Neural progenitor cell (in vitro differentiated cells): ENCODE measurements at regions not wholly inside any gene's neighbourhood (a gene's known extent, or its start where the extent isn't known, plus 50 kb on each side); places are given as distances from the start of the nearest gene placed in this dataset.

Experiments used
- DNase-seq: peaks from one replicate; pipeline ENCODE4 v3.0.0-alpha.2; 2016; ENCODE audit warnings: low spot score
- H2AFZ ChIP-seq: fragments of 200-600 bp; sonication (generic); replicated peaks from 2 replicates; pipeline ENCODE4 v1.6.1; 2016; ENCODE audit warnings: antibody characterized with exemption
- H3F3A ChIP-seq: fragments of 200-600 bp; sonication (generic); 2 replicates; pipeline ENCODE4 v1.6.1; 2016; ENCODE audit warnings: antibody characterized with exemption, low read depth
- H3K27ac ChIP-seq: fragments of 200-600 bp; sonication (generic); 2 replicates; pipeline ENCODE4 v1.5.1; 2016; ENCODE audit warnings: mild to moderate bottlenecking
- H3K27me3 ChIP-seq: fragments of 200-600 bp; sonication (generic); 2 replicates; pipeline ENCODE4 v1.6.1; 2016; ENCODE audit warnings: mild to moderate bottlenecking, moderate library complexity
- H3K36me3 ChIP-seq: fragments of 200-600 bp; sonication (generic); 2 replicates; pipeline ENCODE4 v1.5.1; 2016
- H3K4me1 ChIP-seq: fragments of 200-600 bp; sonication (generic); 2 replicates; pipeline ENCODE4 v1.6.1; 2016; ENCODE audit warnings: mixed run types
- H3K4me2 ChIP-seq: fragments of 200-600 bp; sonication (generic); 2 replicates; pipeline ENCODE4 v1.6.1; 2016
- H3K4me3 ChIP-seq: fragments of 200-600 bp; sonication (generic); 2 replicates; pipeline ENCODE4 v1.5.1; 2016
- H3K79me2 ChIP-seq: fragments of 200-600 bp; sonication (generic); 2 replicates; pipeline ENCODE4 v1.6.1; 2016; ENCODE audit warnings: low read depth
- H3K9ac ChIP-seq: fragments of 200-600 bp; sonication (generic); 2 replicates; pipeline ENCODE4 v1.6.1; 2016
- H3K9me3 ChIP-seq: fragments of 200-600 bp; sonication (generic); 2 replicates; pipeline ENCODE4 v1.5.1; 2016; ENCODE audit warnings: low read depth
- H4K20me1 ChIP-seq: fragments of 200-600 bp; sonication (generic); 2 replicates; pipeline ENCODE4 v1.6.1; 2016; ENCODE audit warnings: low read depth
- H3K27ac Mint-ChIP-seq: 3 replicates; pipeline ENCODE4 v1.8.0; 2021; ENCODE audit warnings: mixed read lengths
- H3K27me3 Mint-ChIP-seq: 2 replicates; pipeline ENCODE4 v1.8.0; 2022; ENCODE audit warnings: low read depth, mild to moderate bottlenecking, inconsistent platforms, moderate library complexity, mixed read lengths; ENCODE audit not compliant: insufficient read depth
- H3K36me3 Mint-ChIP-seq: 3 replicates; pipeline ENCODE4 v1.8.0; 2021; ENCODE audit warnings: mixed read lengths
- H3K4me1 Mint-ChIP-seq: 3 replicates; pipeline ENCODE4 v1.8.0; 2021; ENCODE audit warnings: mixed read lengths
- H3K4me3 Mint-ChIP-seq: 3 replicates; pipeline ENCODE4 v1.8.0; 2021; ENCODE audit warnings: mild to moderate bottlenecking, moderate library complexity, mixed read lengths
- H3K9me3 Mint-ChIP-seq: 3 replicates; pipeline ENCODE4 v1.8.0; 2020; ENCODE audit warnings: mixed read lengths
- CTCF ChIP-seq: fragments of 200-600 bp; sonication (generic); IDR thresholded peaks from 2 replicates; pipeline ENCODE4 v1.5.1; 2017; ENCODE audit warnings: antibody characterized with exemption, mild to moderate bottlenecking
- EZH2 ChIP-seq: fragments of 200-600 bp; sonication (generic); IDR thresholded peaks from 2 replicates; pipeline ENCODE4 v1.6.1; 2017; ENCODE audit warnings: antibody characterized with exemption, mild to moderate bottlenecking, moderate library complexity
- EZH2phosphoT487 ChIP-seq: fragments of 200-600 bp; sonication (generic); IDR thresholded peaks from 2 replicates; pipeline ENCODE4 v1.6.1; 2017; ENCODE audit warnings: antibody characterized with exemption

DNA sequence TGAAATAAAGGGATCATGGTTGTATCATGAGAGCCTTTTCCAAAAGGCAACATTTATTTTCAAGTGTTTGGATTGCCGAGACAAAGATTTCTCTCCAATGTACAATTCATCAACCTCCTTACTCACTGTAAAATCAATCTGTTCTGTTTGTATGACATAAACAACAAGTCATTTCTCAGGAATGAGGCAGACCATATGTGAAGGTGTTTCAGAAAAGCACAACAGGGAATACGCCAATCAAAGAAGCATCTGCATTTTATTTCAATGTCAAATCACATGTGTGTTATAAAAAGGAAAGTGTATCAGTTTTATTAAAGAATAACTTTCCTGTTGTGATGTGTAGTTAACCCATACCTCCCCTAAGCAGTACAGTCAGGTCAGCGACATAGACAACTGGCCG, 653.7 kb downstream of the TFAP2A start:
- Histone ChIP-seq H3K9me3 (no peaks in the 10 kb centered on the region), H4K20me1 (no peaks in the 10 kb centered on the region), H3K36me3 (no peaks in the 10 kb centered on the region), H3K9ac (no peak overlapping the region), H3F3A (no peaks in the 10 kb centered on the region), H3K4me3 (no peak overlapping the region), H3K27me3 (no peaks in the 10 kb centered on the region), H2AFZ (no peak overlapping the region), H3K4me1 (peaks cover 4% of the 10 kb centered on the region), H3K27ac (no peak overlapping the region), H3K4me2 (no peak overlapping the region), H3K79me2 (no peaks in the 10 kb centered on the region)
- no peak overlapping the region for H3K27ac Mint-ChIP-seq
- no peak overlapping the region for H3K4me3 Mint-ChIP-seq
- H3K36me3 Mint-ChIP-seq = no peaks in the 10 kb centered on the region
- peaks cover 4% of the 10 kb centered on the region for H3K27me3 Mint-ChIP-seq
- DNase-seq = no peak
- TF ChIP-seq EZH2 = no peak
- TF ChIP-seq CTCF = no peak
- TF ChIP-seq EZH2phosphoT487 = no peak
- no peaks in the 10 kb centered on the region for H3K9me3 Mint-ChIP-seq
- no peaks in the 10 kb centered on the region for H3K4me1 Mint-ChIP-seq

GRCh38 chr6:9754515-9754914, 660.4 kb downstream of the TFAP2A start:
- Mint-ChIP-seq H3K27ac (no peak overlapping the region), H3K4me1 (no peaks in the 10 kb centered on the region)
- no peak for DNase-seq

DNA sequence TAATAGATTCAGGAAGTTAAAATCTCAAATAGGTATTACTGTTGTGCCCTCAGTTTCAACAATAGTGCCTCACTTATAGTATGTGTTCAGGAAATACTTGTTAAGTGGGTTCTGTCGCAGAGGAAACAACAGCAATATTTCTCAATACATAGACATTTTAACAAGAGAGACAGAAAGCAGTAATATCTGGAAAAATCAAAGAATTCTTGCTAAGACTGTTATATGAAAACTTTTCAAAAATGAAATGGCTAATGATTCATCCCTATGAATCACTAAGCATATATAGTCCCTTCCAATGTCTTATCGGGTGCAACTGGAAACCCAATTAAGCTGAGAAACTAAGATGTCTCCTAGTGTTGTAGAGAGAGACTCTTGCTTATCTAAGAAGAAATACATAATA, 668.9 kb downstream of the TFAP2A start:
- H3K27me3 Mint-ChIP-seq = peaks cover 3% of the 10 kb centered on the region
- no peaks in the 10 kb centered on the region for H3K36me3 Mint-ChIP-seq
- Histone ChIP-seq H3K4me3 (no peak overlapping the region), H4K20me1 (no peaks in the 10 kb centered on the region), H3K4me2 (no peak overlapping the region), H3K9me3 (no peaks in the 10 kb centered on the region), H3K4me1 (no peaks in the 10 kb centered on the region), H3K9ac (no peak overlapping the region), H3K27ac (no peak overlapping the region), H3F3A (no peaks in the 10 kb centered on the region), H3K27me3 (no peaks in the 10 kb centered on the region), H3K36me3 (no peaks in the 10 kb centered on the region), H2AFZ (no peak overlapping the region), H3K79me2 (no peaks in the 10 kb centered on the region)
- H3K9me3 Mint-ChIP-seq = peaks cover 1% of the 10 kb centered on the region
- DNase-seq = no peak
- H3K4me3 Mint-ChIP-seq = no peak overlapping the region
- H3K27ac Mint-ChIP-seq = no peak overlapping the region
- TF ChIP-seq EZH2phosphoT487 (no peak), EZH2 (no peak), CTCF (no peak)
- no peaks in the 10 kb centered on the region for H3K4me1 Mint-ChIP-seq

More at GRCh38 chr6:9754515-9754914, 660.4 kb downstream of the TFAP2A start:
- no peaks in the 10 kb centered on the region for H3K36me3 ChIP-seq
- H3K4me1 ChIP-seq = no peaks in the 10 kb centered on the region
- no peaks in the 10 kb centered on the region for H3K79me2 ChIP-seq
- TF ChIP-seq EZH2phosphoT487 = no peak
- TF ChIP-seq CTCF = no peak
- no peak for TF ChIP-seq EZH2
- H3K4me2 ChIP-seq = no peak overlapping the region
- no peak overlapping the region for H3K9ac ChIP-seq
- Mint-ChIP-seq H3K36me3 (no peaks in the 10 kb centered on the region), H3K27me3 (peaks cover under 1% of the 10 kb centered on the region), H3K4me3 (no peak overlapping the region), H3K9me3 (no peaks in the 10 kb centered on the region)
- H3K9me3 ChIP-seq = no peaks in the 10 kb centered on the region
- H3K4me3 ChIP-seq = no peak overlapping the region
- H2AFZ ChIP-seq = no peak overlapping the region
- no peaks in the 10 kb centered on the region for H3F3A ChIP-seq
- no peak overlapping the region for H3K27ac ChIP-seq
- no peaks in the 10 kb centered on the region for H4K20me1 ChIP-seq
- H3K27me3 ChIP-seq = no peaks in the 10 kb centered on the region

DNA sequence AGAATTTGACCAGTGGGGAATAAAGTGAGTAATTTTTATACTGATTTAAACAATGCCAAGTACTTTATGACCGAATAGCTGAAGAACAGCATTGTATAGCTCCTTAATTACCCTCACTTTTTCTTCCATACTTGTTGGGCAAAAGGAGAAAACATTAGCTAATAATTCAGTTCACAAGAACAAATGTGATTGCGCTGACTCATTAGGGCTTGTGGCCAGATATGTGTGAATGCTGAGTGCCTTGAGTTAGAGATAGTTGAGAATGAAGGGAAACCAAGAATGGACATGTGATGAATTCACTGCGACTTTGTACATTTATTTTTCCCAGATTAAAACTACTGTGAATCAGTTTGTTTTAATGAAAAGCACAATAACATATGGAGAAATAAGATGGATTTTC, 669.4 kb downstream of the TFAP2A start:
- H3K4me1 Mint-ChIP-seq = no peaks in the 10 kb centered on the region
- H3K4me2 ChIP-seq = no peak overlapping the region
- no peaks in the 10 kb centered on the region for H3K27me3 ChIP-seq
- no peak overlapping the region for H3K27ac Mint-ChIP-seq
- H3F3A ChIP-seq = no peaks in the 10 kb centered on the region
- no peaks in the 10 kb centered on the region for H3K4me1 ChIP-seq
- H3K9ac ChIP-seq = no peak overlapping the region
- H3K36me3 ChIP-seq = no peaks in the 10 kb centered on the region
- TF ChIP-seq EZH2 (no peak), CTCF (no peak), EZH2phosphoT487 (no peak)
- H3K4me3 ChIP-seq = no peak overlapping the region
- DNase-seq = no peak
- no peak overlapping the region for H3K4me3 Mint-ChIP-seq
- H3K27me3 Mint-ChIP-seq = peaks cover 3% of the 10 kb centered on the region
- H3K9me3 Mint-ChIP-seq = peaks cover 1% of the 10 kb centered on the region
- H3K36me3 Mint-ChIP-seq = no peaks in the 10 kb centered on the region
- no peak overlapping the region for H3K27ac ChIP-seq
- no peaks in the 10 kb centered on the region for H3K79me2 ChIP-seq
- H2AFZ ChIP-seq = no peak overlapping the region
- H4K20me1 ChIP-seq = no peaks in the 10 kb centered on the region
- no peaks in the 10 kb centered on the region for H3K9me3 ChIP-seq
